Activated CD4-positive, alpha-beta T cell treated with anti-CD3 and anti-CD28 coated beads for 4 hours (primary cell): ENCODE measurements at regions not wholly inside any gene's neighbourhood (a gene's known extent, or its start where the extent isn't known, plus 50 kb on each side); places are given as distances from the start of the nearest gene placed in this dataset.

Experiments used
- DNase-seq, 2 donors: peaks; one replicate each; pipeline ENCODE4 v3.0.0-alpha.2; 2020

- DNase-seq, result no peak
Measured at GRCh38 chr17:77435272-77436057, 294.7 kb downstream of the SEC14L1 start.

- no peak for DNase-seq
Measured at GRCh38 chr17:77436058-77436442, 295.3 kb downstream of the SEC14L1 start.

GRCh38 chr17:77436481-77436880 lies 295.7 kb downstream of the SEC14L1 start:
- no peak for DNase-seq

GRCh38 chr17:77437017-77437416 lies 296.2 kb downstream of the SEC14L1 start:
- DNase-seq, result no peak

- DNase-seq, result no peak
Measured at GRCh38 chr17:77437747-77438146, 297.0 kb downstream of the SEC14L1 start.

- no peak for DNase-seq
Measured at GRCh38 chr17:77438241-77439188, 297.7 kb downstream of the SEC14L1 start.

- no peak for DNase-seq
Measured at GRCh38 chr17:77439189-77440018, 298.6 kb downstream of the SEC14L1 start.

- no peak for DNase-seq
Measured at GRCh38 chr17:77440560-77440981, 299.8 kb downstream of the SEC14L1 start.

- DNase-seq, result peak; percentile 71 to 74
Measured at GRCh38 chr17:77441130-77441920, 300.6 kb downstream of the SEC14L1 start.

- peak; percentile 57 to 63 for DNase-seq
Measured at GRCh38 chr17:77441940-77442339, 301.2 kb downstream of the SEC14L1 start.

GRCh38 chr17:77442976-77443747 lies 302.4 kb downstream of the SEC14L1 start:
- DNase-seq, result no peak

GRCh38 chr17:77443748-77444260 lies 303.0 kb downstream of the SEC14L1 start:
- no peak for DNase-seq

- no peak for DNase-seq
Measured at GRCh38 chr17:77444628-77444983, 303.8 kb downstream of the SEC14L1 start.

- DNase-seq, result peak; percentile 75 to 85
Measured at GRCh38 chr17:77444984-77445759, 304.4 kb downstream of the SEC14L1 start.

- peak in 1 of 2 donors; percentile 46 for DNase-seq
Measured at GRCh38 chr17:77445760-77446532, 305.2 kb downstream of the SEC14L1 start.

GRCh38 chr17:77446940-77447634 lies 306.3 kb downstream of the SEC14L1 start:
- DNase-seq, result no peak

- DNase-seq, result no peak
Measured at GRCh38 chr17:77449373-77449907, 308.7 kb downstream of the SEC14L1 start.
